ENCODE measurements at regions not wholly inside any gene's neighbourhood (a gene's known extent, or its start where the extent isn't known, plus 50 kb on each side); places are given as distances from the start of the nearest gene placed in this dataset.

DNA sequence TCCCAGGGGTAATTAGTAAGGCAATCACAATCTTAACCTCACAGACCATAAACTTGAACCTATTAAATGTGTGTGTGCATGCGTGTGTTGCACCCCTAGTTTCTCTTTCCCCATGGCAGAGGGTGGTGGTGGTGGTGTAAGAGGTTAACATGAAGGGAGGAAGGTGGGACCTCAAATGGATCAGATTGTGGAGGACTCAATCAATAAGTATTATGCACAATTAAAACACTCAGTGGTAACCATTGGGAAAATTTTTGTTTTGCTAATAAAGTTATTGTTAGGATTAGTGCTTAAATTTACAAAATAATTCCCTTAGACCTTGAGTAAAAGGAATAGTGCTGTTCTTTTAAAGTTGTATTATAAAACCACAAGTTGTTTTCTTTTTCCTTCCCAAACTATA is 283.0 kb downstream of the OLFM3 start:
- no peaks in the 10 kb centered on the region for H4K20me1 ChIP-seq (ENCODE audit: insufficient read depth, low read length)
- H3K27me3 ChIP-seq (ENCODE audit: control insufficient read depth in 1 of 2, insufficient read depth in 2 of 2, low read length in 2 of 2) = no peaks in the 10 kb centered on the region
- DNase-seq (ENCODE audit: low spot score) = no peak
- no peaks in the 10 kb centered on the region for H3K36me3 ChIP-seq (replicated peaks in 1 of 2; ENCODE audit: control insufficient read depth in 1 of 2, insufficient read depth in 2 of 2, low read length in 2 of 2)
- ChIA-PET POLR2A (no interaction called here), CTCF (ENCODE audit: low intra/inter-chr PET ratio, low total read pairs) (no interaction called here)
- H3K4me2 ChIP-seq (ENCODE audit: low read depth, low read length) = no peak overlapping the region
- H2AFZ ChIP-seq (ENCODE audit: low read length) = no peak overlapping the region
- no peak overlapping the region for H3K27ac ChIP-seq (ENCODE audit: extremely low read length, insufficient read depth, low read length)
- no peak overlapping the region for H3K4me3 ChIP-seq (replicated peaks in 1 of 3; ENCODE audit: insufficient read depth in 1 of 3, low read depth in 2 of 3, low read length in 3 of 3)
- intact Hi-C loops (cut with micrococcal nuclease; ENCODE audit: unreplicated experiment) (no loop called here), in situ Hi-C loops (cut with HindIII; ENCODE audit: extremely low pct_ligation_motif_present, low pct_unique_long_range_greater_than_20kb) (no loop called here)
- H3K4me1 ChIP-seq (ENCODE audit: insufficient read depth, low read length) = no peaks in the 10 kb centered on the region
- no TSS peak for BruUV-seq (replicated peaks)
- TF ChIP-seq NR2F6 (IDR thresholded peaks at IDR 0.05) (no peak), NR2F6 (CRISPR knock-in tag; IDR thresholded peaks at IDR 0.05) (no peak), ZNF343 (CRISPR knock-in tag; IDR thresholded peaks at IDR 0.05) (no peak), CREB1 (IDR thresholded peaks at IDR 0.05) (no peak), CREB1 (CRISPR knock-in tag; IDR thresholded peaks at IDR 0.05) (no peak), ATAD3A (CRISPR knock-in tag; IDR thresholded peaks at IDR 0.05) (no peak), RFX5 (IDR thresholded peaks at IDR 0.05; ENCODE audit: low read depth, low read length) (no peak), ZNF354B (CRISPR knock-in tag; IDR thresholded peaks at IDR 0.05) (no peak), PCBP2 (optimal IDR thresholded peaks at IDR 0.05; ENCODE audit: low read depth, low read length, poor library complexity, severe bottlenecking) (no peak), NCOR1 (IDR thresholded peaks at IDR 0.05; ENCODE audit: borderline replicate concordance, low read length) (no peak), ZSCAN25 (CRISPR knock-in tag; IDR thresholded peaks at IDR 0.05) (no peak), ZNF605 (CRISPR knock-in tag; IDR thresholded peaks at IDR 0.05) (no peak), ZNF570 (CRISPR knock-in tag; IDR thresholded peaks at IDR 0.05; ENCODE audit: borderline replicate concordance) (no peak)
- TF ChIP-seq, protein P1, sequence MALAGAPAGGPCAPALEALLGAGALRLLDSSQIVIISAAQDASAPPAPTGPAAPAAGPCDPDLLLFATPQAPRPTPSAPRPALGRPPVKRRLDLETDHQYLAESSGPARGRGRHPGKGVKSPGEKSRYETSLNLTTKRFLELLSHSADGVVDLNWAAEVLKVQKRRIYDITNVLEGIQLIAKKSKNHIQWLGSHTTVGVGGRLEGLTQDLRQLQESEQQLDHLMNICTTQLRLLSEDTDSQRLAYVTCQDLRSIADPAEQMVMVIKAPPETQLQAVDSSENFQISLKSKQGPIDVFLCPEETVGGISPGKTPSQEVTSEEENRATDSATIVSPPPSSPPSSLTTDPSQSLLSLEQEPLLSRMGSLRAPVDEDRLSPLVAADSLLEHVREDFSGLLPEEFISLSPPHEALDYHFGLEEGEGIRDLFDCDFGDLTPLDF (CRISPR knock-in tag; IDR thresholded peaks at IDR 0.05) = no peak
- no peak for ATAC-seq
- H3K9me3 ChIP-seq (ENCODE audit: low read length) = no peaks in the 10 kb centered on the region
- no peak for FAIRE-seq
- H3K79me2 ChIP-seq (ENCODE audit: insufficient read depth, low read length) = no peaks in the 10 kb centered on the region
- 0% methylated on average over 1 of the region's 1 CpG for WGBS (ENCODE audit: low lambda C conversion rate)
- no peak overlapping the region for H3K9ac ChIP-seq (ENCODE audit: insufficient read depth, low read depth, low read length)

Data from HepG2 (cell line).